ENCODE measurements at regions not wholly inside any gene's neighbourhood (a gene's known extent, or its start where the extent isn't known, plus 50 kb on each side); places are given as distances from the start of the nearest gene placed in this dataset.

DNA sequence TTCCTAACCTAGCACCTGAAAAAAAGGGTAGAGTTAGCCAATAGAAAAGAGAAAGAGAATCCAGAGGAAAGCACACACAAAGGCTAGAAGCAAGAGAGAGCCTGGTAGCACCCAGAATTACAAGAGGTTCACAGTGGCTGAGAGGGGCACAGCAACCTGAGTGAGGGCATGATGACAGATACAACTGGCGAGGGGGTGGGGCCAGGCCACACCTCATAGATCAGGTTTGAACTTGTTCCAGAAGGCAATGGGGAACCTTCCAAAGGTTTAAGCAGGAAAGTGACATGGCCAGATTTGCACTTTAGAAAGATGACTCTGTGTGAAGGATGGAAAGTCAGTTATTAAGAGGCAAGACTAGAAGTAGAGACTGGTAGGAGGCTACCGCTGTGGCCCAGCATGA is 148.0 kb downstream of the TTC32 start:
- H3K4me3 Mint-ChIP-seq: no peak overlapping the region; a peak in 1 of 5 replicates
- H4K8ac ChIP-seq (replicated peaks; ENCODE audit: insufficient read length, low read depth, low read length): no peak overlapping the region
- H4K91ac ChIP-seq (ENCODE audit: insufficient read length, low read depth, low read length): no peak overlapping the region
- no peak overlapping the region for H3K27ac ChIP-seq (ENCODE audit: insufficient read length, low read depth, low read length)
- no peaks in the 10 kb centered on the region for H3K4me1 ChIP-seq (ENCODE audit: insufficient read depth, low read length)
- no peaks in the 10 kb centered on the region for H3K79me1 ChIP-seq (ENCODE audit: insufficient read depth, low read depth, low read length, poor library complexity, severe bottlenecking)
- H2BK12ac ChIP-seq (ENCODE audit: insufficient read length, low read depth, low read length): no peak overlapping the region
- no peaks in the 10 kb centered on the region for H3K23me2 ChIP-seq (ENCODE audit: insufficient read length, low read depth, low read length, poor library complexity, severe bottlenecking)
- H3K9me3 Mint-ChIP-seq: no peaks in the 10 kb centered on the region
- no peaks in the 10 kb centered on the region for H3K4me1 Mint-ChIP-seq
- H3K4ac ChIP-seq (ENCODE audit: low read depth, low read length): no peak overlapping the region
- no peak overlapping the region for H3K23ac ChIP-seq (ENCODE audit: insufficient read length, low read depth, low read length)
- no peak overlapping the region for H2BK15ac ChIP-seq (ENCODE audit: low read depth, low read length)
- TF ChIP-seq CTCF (conservative IDR thresholded peaks at IDR 0.05): no peak
- no peak overlapping the region for H4K5ac ChIP-seq (ENCODE audit: insufficient read length, low read depth, low read length)
- H3K56ac ChIP-seq (ENCODE audit: insufficient read length, low read depth, low read length): no peak overlapping the region
- no peak overlapping the region for H3K4me2 ChIP-seq (ENCODE audit: insufficient read depth, insufficient read length, low read length)
- H2AFZ ChIP-seq (ENCODE audit: low read length): no peak overlapping the region
- H4K20me1 ChIP-seq (ENCODE audit: control insufficient read depth, insufficient read depth, insufficient read length): no peaks in the 10 kb centered on the region
- no peak overlapping the region for H3K9ac ChIP-seq (ENCODE audit: extremely low read depth, insufficient read length, low read length)
- H3T11ph ChIP-seq (ENCODE audit: low read length): no peak overlapping the region
- peaks cover 1% of the 10 kb centered on the region for H3K27me3 Mint-ChIP-seq (ENCODE audit: low read depth)
- no peak overlapping the region for H2AK5ac ChIP-seq (ENCODE audit: insufficient read length, low read length)
- DNase-seq: peak; percentile 14
- H2BK120ac ChIP-seq (ENCODE audit: low read depth, low read length, poor library complexity, severe bottlenecking): no peak overlapping the region
- no peaks in the 10 kb centered on the region for H3K27me3 ChIP-seq (ENCODE audit: insufficient read depth, low read length)
- no peaks in the 10 kb centered on the region for H3K9me3 ChIP-seq (ENCODE audit: control insufficient read depth, low read depth, low read length)
- no peaks in the 10 kb centered on the region for H3K36me3 Mint-ChIP-seq (ENCODE audit: insufficient read depth in 1 of 3, low read depth in 3 of 3)
- no peak overlapping the region for H2BK20ac ChIP-seq (ENCODE audit: low read depth, low read length, poor library complexity, severe bottlenecking)
- H3K27ac Mint-ChIP-seq: no peak overlapping the region; a peak in 1 of 7 replicates
- H2BK5ac ChIP-seq (ENCODE audit: insufficient read length, low read length): no peak overlapping the region
- H3K14ac ChIP-seq (ENCODE audit: insufficient read depth, low read length): no peak overlapping the region
- no peak overlapping the region for H3K18ac ChIP-seq (ENCODE audit: insufficient read length, low read depth, low read length)
- WGBS (ENCODE audit: extremely low coverage, insufficient read length, low lambda C conversion rate): no CpG with 5 or more reads among the region's 2 CpGs
- no peaks in the 10 kb centered on the region for H3K79me2 ChIP-seq (ENCODE audit: insufficient read depth, low read length)

Data from H9 (cell line).